Neural cell (in vitro differentiated cells): ENCODE measurements at regions not wholly inside any gene's neighbourhood (a gene's known extent, or its start where the extent isn't known, plus 50 kb on each side); places are given as distances from the start of the nearest gene placed in this dataset.

ENCODE experiments used
- H2AFZ ChIP-seq: fragments of 200-600, 300-800 bp; sonication (generic), shearing (Covaris generic); 2 replicates; pipeline ENCODE4 v1.6.0; 2014; ENCODE audit warnings: low read depth, mild to moderate bottlenecking, antibody characterized with exemption, low read length, moderate library complexity
- H3F3A ChIP-seq: fragments of 200-600 bp; shearing (Covaris generic); 2 replicates; pipeline ENCODE4 v1.6.1; 2016; ENCODE audit warnings: mild to moderate bottlenecking, moderate library complexity, mixed read lengths, antibody characterized with exemption, low read length; ENCODE audit not compliant: insufficient read depth, poor library complexity, severe bottlenecking
- H3K27ac ChIP-seq: fragments of 200-600, 300-800 bp; sonication (generic), shearing (Covaris generic); 2 replicates; pipeline ENCODE4 v1.5.1; 2014; ENCODE audit warnings: mild to moderate bottlenecking, low read length, moderate library complexity
- H3K27me3 ChIP-seq: fragments of 300-800, 200-600 bp; sonication (generic), shearing (Covaris generic); 2 replicates; pipeline ENCODE4 v1.6.0; 2014; ENCODE audit warnings: mild to moderate bottlenecking, low read depth, low read length, moderate library complexity; ENCODE audit not compliant: insufficient read depth
- H3K36me3 ChIP-seq: fragments of 300-800, 200-600 bp; sonication (generic), shearing (Covaris generic); 2 replicates; pipeline ENCODE4 v1.5.1; 2014; ENCODE audit warnings: mild to moderate bottlenecking, antibody characterized with exemption, low read length, moderate library complexity; ENCODE audit not compliant: insufficient read depth
- H3K4me2 ChIP-seq: fragments of 300-800, 200-600 bp; sonication (generic), shearing (Covaris generic); 2 replicates; pipeline ENCODE4 v1.6.0; 2014; ENCODE audit warnings: mild to moderate bottlenecking, low read length
- H3K4me3 ChIP-seq: fragments of 300-800, 200-600 bp; sonication (generic), shearing (Covaris generic); 2 replicates; pipeline ENCODE4 v1.5.1; 2014; ENCODE audit warnings: mild to moderate bottlenecking, low read length, moderate library complexity
- H3K79me2 ChIP-seq: fragments of 200-600 bp; shearing (Covaris generic); replicated peaks from 2 replicates; pipeline ENCODE4 v1.6.0; 2014; ENCODE audit warnings: mild to moderate bottlenecking, low read length, moderate library complexity; ENCODE audit not compliant: insufficient read depth
- H3K9ac ChIP-seq: fragments of 300-800, 200-600 bp; sonication (generic), shearing (Covaris generic); 2 replicates; pipeline ENCODE4 v1.6.1; 2016; ENCODE audit warnings: mild to moderate bottlenecking, low read length, mixed read lengths
- H3K9me2 ChIP-seq: fragments of 200-600 bp; shearing (Covaris generic); 2 replicates; pipeline ENCODE4 v1.6.1; 2016; ENCODE audit warnings: mild to moderate bottlenecking, low read length, mixed read lengths; ENCODE audit not compliant: insufficient read depth
- H3K9me3 ChIP-seq: fragments of 200-600, 300-800 bp; sonication (generic), shearing (Covaris generic); 2 replicates; pipeline ENCODE4 v1.6.1; 2016; ENCODE audit warnings: mild to moderate bottlenecking, mixed run types, low read length, moderate library complexity, mixed read lengths
- H4K20me1 ChIP-seq: fragments of 200-600 bp; shearing (Covaris generic); 2 replicates; pipeline ENCODE4 v1.6.1; 2016; ENCODE audit warnings: mild to moderate bottlenecking, mixed run types; ENCODE audit not compliant: insufficient read depth
- CTCF ChIP-seq: fragments of 450-650 bp; IDR thresholded peaks from 2 replicates; pipeline ENCODE4 v1.5.1; 2014; ENCODE audit warnings: antibody characterized with exemption, mild to moderate bottlenecking, moderate library complexity; ENCODE audit not compliant: poor library complexity, severe bottlenecking
- EP300 ChIP-seq: fragments of 450-650 bp; conservative IDR thresholded peaks from 2 replicates; pipeline ENCODE4 v1.6.1; 2014; ENCODE audit warnings: antibody characterized with exemption, mild to moderate bottlenecking, moderate library complexity; ENCODE audit not compliant: poor library complexity, severe bottlenecking
- EZH2 ChIP-seq: fragments of 200-600, 300-800 bp; shearing (Covaris generic), sonication (generic); IDR thresholded peaks from 2 replicates; pipeline ENCODE4 v1.6.1; 2014; ENCODE audit warnings: antibody characterized with exemption, low read length, borderline replicate concordance, mild to moderate bottlenecking; ENCODE audit not compliant: insufficient read depth, poor library complexity, severe bottlenecking
- MXI1 ChIP-seq: fragments of 450-650 bp; conservative IDR thresholded peaks from 2 replicates; pipeline ENCODE4 v1.6.1; 2014; ENCODE audit warnings: antibody characterized with exemption, mild to moderate bottlenecking; ENCODE audit not compliant: poor library complexity, severe bottlenecking
- POLR2AphosphoS5 ChIP-seq: IDR thresholded peaks from 2 replicates; pipeline ENCODE4 v1.6.1; 2012
- RAD21 ChIP-seq: fragments of 450-650 bp; conservative IDR thresholded peaks from 2 replicates; pipeline ENCODE4 v1.6.1; 2014; ENCODE audit warnings: antibody characterized with exemption, mild to moderate bottlenecking, moderate library complexity
- REST ChIP-seq: IDR thresholded peaks from 2 replicates; pipeline ENCODE4 v1.6.1; 2012; ENCODE audit warnings: borderline replicate concordance
- SMC3 ChIP-seq: fragments of 450-650 bp; conservative IDR thresholded peaks from 2 replicates; pipeline ENCODE4 v1.6.1; 2014; ENCODE audit warnings: antibody characterized with exemption, mild to moderate bottlenecking, moderate library complexity; ENCODE audit not compliant: poor library complexity
- TAF1 ChIP-seq: IDR thresholded peaks from 2 replicates; pipeline ENCODE4 v1.6.1; 2012; ENCODE audit warnings: low read depth

- H2AFZ ChIP-seq, result no peak overlapping the region
- H3K9me3 ChIP-seq, result no peaks in the 10 kb centered on the region
- no peaks in the 10 kb centered on the region for H3K9me2 ChIP-seq
- no peak overlapping the region for H3K27ac ChIP-seq
- H3F3A ChIP-seq, result no peaks in the 10 kb centered on the region
- no peak overlapping the region for H3K4me2 ChIP-seq
- H3K27me3 ChIP-seq, result no peaks in the 10 kb centered on the region
- no peaks in the 10 kb centered on the region for H4K20me1 ChIP-seq
- TF ChIP-seq POLR2AphosphoS5, result no peak
- TF ChIP-seq CTCF, result no peak
- no peak overlapping the region for H3K9ac ChIP-seq
- H3K4me3 ChIP-seq, result no peak overlapping the region
- H3K36me3 ChIP-seq, result no peaks in the 10 kb centered on the region
- H3K79me2 ChIP-seq, result no peaks in the 10 kb centered on the region
Observed at GRCh38 chr5:35468811-35469210, 148.9 kb upstream of the SPEF2 start.

- no peak overlapping the region for H3K27ac ChIP-seq
- no peaks in the 10 kb centered on the region for H3K36me3 ChIP-seq
- H3K9ac ChIP-seq, result no peak overlapping the region
- H3K4me3 ChIP-seq, result no peak overlapping the region
- H3K9me3 ChIP-seq, result no peaks in the 10 kb centered on the region
- no peaks in the 10 kb centered on the region for H4K20me1 ChIP-seq
- H3K4me2 ChIP-seq, result no peak overlapping the region
- H3K79me2 ChIP-seq, result no peaks in the 10 kb centered on the region
- no peak for TF ChIP-seq RAD21
- TF ChIP-seq TAF1, result no peak
- no peak for TF ChIP-seq SMC3
- TF ChIP-seq EP300, result no peak
- TF ChIP-seq EZH2, result no peak
- TF ChIP-seq REST, result no peak
- TF ChIP-seq MXI1, result no peak
- TF ChIP-seq CTCF, result no peak
- no peak for TF ChIP-seq POLR2AphosphoS5
- H2AFZ ChIP-seq, result no peak overlapping the region
- no peaks in the 10 kb centered on the region for H3F3A ChIP-seq
- no peaks in the 10 kb centered on the region for H3K27me3 ChIP-seq
- no peaks in the 10 kb centered on the region for H3K9me2 ChIP-seq
Observed at GRCh38 chr5:35466746-35467145, 150.9 kb upstream of the SPEF2 start.
